ENCODE measurements at regions not wholly inside any gene's neighbourhood (a gene's known extent, or its start where the extent isn't known, plus 50 kb on each side); places are given as distances from the start of the nearest gene placed in this dataset.
"Not testable (repeated sequence)": the region's sequence is repeated elsewhere in the genome, so short reads cannot be mapped to it uniquely, and the experiment has no call there.

- TF ChIP-seq EZH2 (IDR thresholded peaks at IDR 0.05; ENCODE audit: low read depth) = not testable (repeated sequence)
- TF ChIP-seq, protein P1, sequence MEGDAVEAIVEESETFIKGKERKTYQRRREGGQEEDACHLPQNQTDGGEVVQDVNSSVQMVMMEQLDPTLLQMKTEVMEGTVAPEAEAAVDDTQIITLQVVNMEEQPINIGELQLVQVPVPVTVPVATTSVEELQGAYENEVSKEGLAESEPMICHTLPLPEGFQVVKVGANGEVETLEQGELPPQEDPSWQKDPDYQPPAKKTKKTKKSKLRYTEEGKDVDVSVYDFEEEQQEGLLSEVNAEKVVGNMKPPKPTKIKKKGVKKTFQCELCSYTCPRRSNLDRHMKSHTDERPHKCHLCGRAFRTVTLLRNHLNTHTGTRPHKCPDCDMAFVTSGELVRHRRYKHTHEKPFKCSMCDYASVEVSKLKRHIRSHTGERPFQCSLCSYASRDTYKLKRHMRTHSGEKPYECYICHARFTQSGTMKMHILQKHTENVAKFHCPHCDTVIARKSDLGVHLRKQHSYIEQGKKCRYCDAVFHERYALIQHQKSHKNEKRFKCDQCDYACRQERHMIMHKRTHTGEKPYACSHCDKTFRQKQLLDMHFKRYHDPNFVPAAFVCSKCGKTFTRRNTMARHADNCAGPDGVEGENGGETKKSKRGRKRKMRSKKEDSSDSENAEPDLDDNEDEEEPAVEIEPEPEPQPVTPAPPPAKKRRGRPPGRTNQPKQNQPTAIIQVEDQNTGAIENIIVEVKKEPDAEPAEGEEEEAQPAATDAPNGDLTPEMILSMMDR (conservative IDR thresholded peaks at IDR 0.05) = not testable (repeated sequence)
Observed at GRCh38 chr6:168931072-168931471, 322.6 kb downstream of the THBS2 start.
